ENCODE measurements at regions not wholly inside any gene's neighbourhood (a gene's known extent, or its start where the extent isn't known, plus 50 kb on each side); places are given as distances from the start of the nearest gene placed in this dataset.

- Histone ChIP-seq H3K36me3 (ENCODE audit: control insufficient read depth in 2 of 3, insufficient read depth in 3 of 3, low read length in 3 of 3) (no peaks in the 10 kb centered on the region), H3K4me3 (ENCODE audit: low read length in 3 of 3) (no peak overlapping the region), H3K9ac (ENCODE audit: low read length in 3 of 3) (no peak overlapping the region), H3K9me3 (ENCODE audit: control insufficient read depth in 2 of 3, insufficient read depth in 1 of 3, low read length in 3 of 3) (no peaks in the 10 kb centered on the region), H3K4me1 (ENCODE audit: control insufficient read depth in 2 of 3, insufficient read depth in 2 of 3, low read depth in 1 of 3, low read length in 3 of 3) (no peaks in the 10 kb centered on the region), H3K27ac (ENCODE audit: low read depth in 2 of 2, low read length in 2 of 2) (no peak overlapping the region), H3K27me3 (ENCODE audit: control insufficient read depth, insufficient read depth, low read length) (no peaks in the 10 kb centered on the region)
- DNase-seq (no peak), FAIRE-seq (no peak)
- intact Hi-C loops (cut with DNase I): no loop called here
- TF ChIP-seq, protein P1, sequence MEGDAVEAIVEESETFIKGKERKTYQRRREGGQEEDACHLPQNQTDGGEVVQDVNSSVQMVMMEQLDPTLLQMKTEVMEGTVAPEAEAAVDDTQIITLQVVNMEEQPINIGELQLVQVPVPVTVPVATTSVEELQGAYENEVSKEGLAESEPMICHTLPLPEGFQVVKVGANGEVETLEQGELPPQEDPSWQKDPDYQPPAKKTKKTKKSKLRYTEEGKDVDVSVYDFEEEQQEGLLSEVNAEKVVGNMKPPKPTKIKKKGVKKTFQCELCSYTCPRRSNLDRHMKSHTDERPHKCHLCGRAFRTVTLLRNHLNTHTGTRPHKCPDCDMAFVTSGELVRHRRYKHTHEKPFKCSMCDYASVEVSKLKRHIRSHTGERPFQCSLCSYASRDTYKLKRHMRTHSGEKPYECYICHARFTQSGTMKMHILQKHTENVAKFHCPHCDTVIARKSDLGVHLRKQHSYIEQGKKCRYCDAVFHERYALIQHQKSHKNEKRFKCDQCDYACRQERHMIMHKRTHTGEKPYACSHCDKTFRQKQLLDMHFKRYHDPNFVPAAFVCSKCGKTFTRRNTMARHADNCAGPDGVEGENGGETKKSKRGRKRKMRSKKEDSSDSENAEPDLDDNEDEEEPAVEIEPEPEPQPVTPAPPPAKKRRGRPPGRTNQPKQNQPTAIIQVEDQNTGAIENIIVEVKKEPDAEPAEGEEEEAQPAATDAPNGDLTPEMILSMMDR (IDR thresholded peaks at IDR 0.05; ENCODE audit: borderline replicate concordance, extremely low read depth, insufficient read depth): no peak
These were observed 301.1 kb downstream of the CCDC85A start for GRCh38 chr2:56484906-56485305.

DNA sequence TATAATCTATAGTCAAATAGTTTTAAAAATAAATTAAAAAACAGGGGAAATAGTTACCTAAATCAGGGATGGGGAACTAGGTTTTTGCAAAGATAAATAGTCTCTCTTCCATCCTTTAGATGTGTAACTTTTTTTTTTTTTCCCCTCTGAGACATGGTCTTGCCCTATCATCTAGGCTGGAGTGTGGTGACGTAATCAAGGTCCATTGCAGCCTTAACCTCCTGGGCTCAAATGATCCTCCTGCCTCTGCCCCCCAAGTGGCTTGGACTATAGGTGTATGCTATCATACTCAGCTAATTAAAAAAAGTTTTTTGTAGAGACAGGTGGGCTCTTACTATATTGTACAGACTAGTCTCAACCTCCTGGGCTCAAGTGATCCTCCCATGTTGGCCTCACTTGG lies 316.5 kb downstream of the CCDC85A start:
- no peak overlapping the region for H3K4me3 ChIP-seq (ENCODE audit: low read length in 3 of 3)
- H3K27ac ChIP-seq (ENCODE audit: low read depth in 2 of 2, low read length in 2 of 2): no peak overlapping the region
- TF ChIP-seq, protein P1 (IDR thresholded peaks at IDR 0.05; ENCODE audit: borderline replicate concordance, extremely low read depth, insufficient read depth): no peak
- H3K27me3 ChIP-seq (ENCODE audit: control insufficient read depth, insufficient read depth, low read length): no peaks in the 10 kb centered on the region
- intact Hi-C loops (cut with DNase I): no loop called here
- H3K9me3 ChIP-seq (ENCODE audit: control insufficient read depth in 2 of 3, insufficient read depth in 1 of 3, low read length in 3 of 3): peaks cover 0 to 5% (median 0%) of the 10 kb centered on the region in 3 donors
- no peaks in the 10 kb centered on the region for H3K36me3 ChIP-seq (ENCODE audit: control insufficient read depth in 2 of 3, insufficient read depth in 3 of 3, low read length in 3 of 3)
- no peaks in the 10 kb centered on the region for H3K4me1 ChIP-seq (ENCODE audit: control insufficient read depth in 2 of 3, insufficient read depth in 2 of 3, low read depth in 1 of 3, low read length in 3 of 3)
- FAIRE-seq (no peak), DNase-seq (no peak)
- H3K9ac ChIP-seq (ENCODE audit: low read length in 3 of 3): no peak overlapping the region

GRCh38 chr2:56502616-56503015 lies 318.8 kb downstream of the CCDC85A start:
- TF ChIP-seq, protein P1 (IDR thresholded peaks at IDR 0.05; ENCODE audit: borderline replicate concordance, extremely low read depth, insufficient read depth): no peak
- intact Hi-C loops (cut with DNase I): no loop called here
- no peak overlapping the region for H3K9ac ChIP-seq (ENCODE audit: low read length in 3 of 3)
- H3K27me3 ChIP-seq (ENCODE audit: control insufficient read depth, insufficient read depth, low read length): no peaks in the 10 kb centered on the region
- no peak overlapping the region for H3K4me3 ChIP-seq (ENCODE audit: low read length in 3 of 3)
- no peak for DNase-seq
- no peak for FAIRE-seq
- no peaks in the 10 kb centered on the region for H3K4me1 ChIP-seq (ENCODE audit: control insufficient read depth in 2 of 3, insufficient read depth in 2 of 3, low read depth in 1 of 3, low read length in 3 of 3)
- no peak overlapping the region for H3K27ac ChIP-seq (ENCODE audit: low read depth in 2 of 2, low read length in 2 of 2)
- H3K9me3 ChIP-seq (ENCODE audit: control insufficient read depth in 2 of 3, insufficient read depth in 1 of 3, low read length in 3 of 3): peaks cover 0 to 3% (median 0%) of the 10 kb centered on the region in 3 donors
- no peaks in the 10 kb centered on the region for H3K36me3 ChIP-seq (ENCODE audit: control insufficient read depth in 2 of 3, insufficient read depth in 3 of 3, low read length in 3 of 3)

GRCh38 chr2:56505885-56506284 lies 322.1 kb downstream of the CCDC85A start:
- H3K9ac ChIP-seq (ENCODE audit: low read length in 3 of 3): no peak overlapping the region
- H3K4me1 ChIP-seq (ENCODE audit: control insufficient read depth in 2 of 3, insufficient read depth in 2 of 3, low read depth in 1 of 3, low read length in 3 of 3): no peaks in the 10 kb centered on the region
- H3K27ac ChIP-seq (ENCODE audit: low read depth in 2 of 2, low read length in 2 of 2): no peak overlapping the region
- TF ChIP-seq, protein P1 (IDR thresholded peaks at IDR 0.05; ENCODE audit: borderline replicate concordance, extremely low read depth, insufficient read depth): no peak
- no peaks in the 10 kb centered on the region for H3K27me3 ChIP-seq (ENCODE audit: control insufficient read depth, insufficient read depth, low read length)
- no peaks in the 10 kb centered on the region for H3K9me3 ChIP-seq (ENCODE audit: control insufficient read depth in 2 of 3, insufficient read depth in 1 of 3, low read length in 3 of 3)
- H3K4me3 ChIP-seq (ENCODE audit: low read length in 3 of 3): no peak overlapping the region
- no peak for DNase-seq
- no peaks in the 10 kb centered on the region for H3K36me3 ChIP-seq (ENCODE audit: control insufficient read depth in 2 of 3, insufficient read depth in 3 of 3, low read length in 3 of 3)
- FAIRE-seq: no peak
- intact Hi-C loops (cut with DNase I): no loop called here

All from kidney (tissue), 13 donors.